LNCAP (cell line): ENCODE measurements at regions not wholly inside any gene's neighbourhood (a gene's known extent, or its start where the extent isn't known, plus 50 kb on each side); places are given as distances from the start of the nearest gene placed in this dataset.

Source experiments
- CTCF ChIP-seq: fragments of 450-650 bp; IDR thresholded peaks from 2 replicates; pipeline ENCODE4 v1.5.1; 2017; ENCODE audit warnings: mild to moderate bottlenecking

DNA sequence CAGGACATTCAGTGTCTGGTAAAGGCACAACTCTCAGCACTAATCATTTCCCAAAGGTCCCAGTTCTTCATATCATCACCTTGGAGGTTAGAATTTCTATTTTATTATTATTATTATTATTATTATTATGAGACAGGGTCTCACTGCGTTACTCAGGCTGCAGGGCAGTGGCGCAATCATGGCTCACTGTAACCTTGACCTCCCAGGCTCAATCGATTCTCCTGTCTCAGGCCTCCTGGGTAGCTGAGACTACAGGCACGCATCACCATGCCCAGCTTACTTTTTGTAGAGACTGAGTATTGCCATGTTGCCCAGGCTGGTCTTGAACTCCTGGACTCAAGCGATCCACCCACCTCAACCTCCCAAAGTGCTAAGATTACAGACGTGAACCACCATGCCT lies 91.8 kb upstream of the DOCK1 start:
- TF ChIP-seq CTCF = no peak

DNA sequence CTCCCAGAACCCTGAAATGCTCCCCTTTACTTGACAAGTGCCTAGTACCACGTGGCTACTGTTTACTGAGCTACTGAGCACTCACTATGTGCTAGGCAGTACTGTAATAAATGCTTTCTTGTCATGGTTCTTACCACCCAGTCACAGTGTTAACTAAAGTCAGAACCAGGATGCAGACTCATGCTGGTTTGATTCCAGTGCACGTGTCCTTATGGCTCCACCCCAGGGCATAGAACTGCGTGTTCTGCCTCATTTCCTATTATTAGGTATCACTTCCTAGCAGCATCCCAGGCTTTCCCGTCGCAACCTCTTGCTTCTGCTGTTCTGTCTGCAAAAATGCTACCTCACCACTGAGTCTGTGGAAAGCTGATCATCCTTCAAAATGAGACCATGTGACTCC lies 71.7 kb upstream of the DOCK1 start:
- no peak for TF ChIP-seq CTCF

DNA sequence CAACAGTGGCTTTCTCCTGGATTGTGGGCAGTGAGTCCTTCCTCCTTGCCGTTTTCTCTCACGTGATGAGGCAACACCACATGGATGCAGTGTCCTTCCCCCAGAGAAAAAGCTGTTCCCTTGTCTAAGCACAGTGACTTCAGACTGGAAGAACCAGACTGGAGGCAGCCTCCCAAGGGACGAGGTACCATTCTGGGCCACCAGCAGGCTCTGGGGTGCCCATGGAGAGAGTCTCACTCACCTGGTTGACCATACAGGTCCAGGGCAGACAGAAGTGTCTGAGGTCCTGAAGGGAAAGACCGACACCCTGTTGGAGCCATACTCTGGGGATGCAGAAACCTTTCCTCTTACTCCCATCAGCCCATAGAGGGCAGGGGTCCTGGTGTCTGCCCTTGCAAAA lies 69.2 kb upstream of the DOCK1 start:
- TF ChIP-seq CTCF = no peak

DNA sequence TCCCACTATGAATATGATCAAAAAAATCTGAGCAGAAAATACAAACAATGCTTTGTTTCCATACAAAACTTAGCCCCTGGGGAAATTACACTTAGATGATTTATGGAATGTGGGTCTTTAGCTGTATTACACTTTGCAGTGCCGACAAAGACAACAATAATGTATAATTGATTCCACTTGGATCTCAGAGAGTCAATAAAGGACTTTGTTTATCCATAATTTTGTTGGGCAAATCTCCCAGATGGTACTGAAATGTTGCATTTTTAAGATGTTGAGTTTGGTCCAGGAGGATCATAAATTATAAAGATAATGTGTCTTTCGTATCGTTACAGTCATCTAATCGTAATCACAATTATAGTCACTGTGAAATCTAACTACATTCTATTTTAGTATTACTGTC lies 66.9 kb upstream of the DOCK1 start:
- no peak for TF ChIP-seq CTCF

DNA sequence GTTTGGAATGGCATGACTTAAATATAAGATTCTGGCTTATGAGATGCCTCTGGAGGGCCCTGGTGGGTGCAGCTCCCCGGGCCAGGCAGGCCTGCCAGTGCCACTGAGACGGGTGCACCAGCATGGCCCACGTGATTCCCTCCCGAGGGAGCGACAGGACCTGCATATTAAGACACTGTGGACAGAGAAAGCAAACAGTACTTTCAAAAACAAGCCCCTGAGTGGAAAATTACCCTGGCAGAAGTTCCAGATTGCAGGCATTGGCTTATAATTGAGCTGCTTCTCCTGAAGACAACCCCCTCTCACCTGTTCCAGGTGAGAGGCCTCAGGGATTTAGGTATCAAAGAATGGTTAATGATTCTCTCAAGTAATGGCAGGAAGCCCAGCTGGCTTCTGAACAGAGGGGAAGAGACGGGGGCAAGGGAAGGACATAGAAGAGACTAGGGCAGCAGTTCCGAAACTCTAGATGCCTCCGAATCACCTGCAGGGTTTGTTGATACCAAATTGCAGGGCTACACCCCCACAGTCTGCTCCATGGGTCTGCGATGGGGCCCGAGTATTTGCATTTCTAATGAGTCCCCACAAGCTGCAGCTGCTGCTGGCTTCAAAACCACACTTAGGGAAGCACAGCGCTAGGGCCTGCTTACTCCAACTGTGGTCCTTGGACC lies 66.0 kb upstream of the DOCK1 start:
- TF ChIP-seq CTCF = no peak

- no peak for TF ChIP-seq CTCF
Measured at GRCh38 chr10:126840576-126841135, 64.6 kb upstream of the DOCK1 start.

- TF ChIP-seq CTCF = no peak
Measured at GRCh38 chr10:126841341-126841895, 63.8 kb upstream of the DOCK1 start.
